NB4 (cell line): ENCODE measurements at regions not wholly inside any gene's neighbourhood (a gene's known extent, or its start where the extent isn't known, plus 50 kb on each side); places are given as distances from the start of the nearest gene placed in this dataset.

Experiments
- CTCF ChIP-seq: IDR thresholded peaks from one replicate; pipeline ENCODE4 v1.5.1; 2012; ENCODE audit warnings: low read depth, low read length
- POLR2A ChIP-seq: IDR thresholded peaks from 2 replicates; pipeline ENCODE4 v1.6.1; 2011; ENCODE audit warnings: mild to moderate bottlenecking; ENCODE audit not compliant: insufficient read length; ENCODE audit errors: extremely low read depth

- TF ChIP-seq CTCF, result no peak
- no peak for TF ChIP-seq POLR2A
Observed at GRCh38 chr7:31410265-31410664, 69.7 kb upstream of the NEUROD6 start.
